Keratinocyte (primary cell): ENCODE measurements at regions not wholly inside any gene's neighbourhood (a gene's known extent, or its start where the extent isn't known, plus 50 kb on each side); places are given as distances from the start of the nearest gene placed in this dataset.

Source experiments
- CTCF ChIP-seq, 3 experiments: IDR thresholded peaks in 1 of 3; conservative IDR thresholded peaks in 1 of 3; optimal IDR thresholded peaks in 1 of 3; 2 replicates in 2 of 3; 3 replicates in 1 of 3; pipeline versions ENCODE3 to v1.5.1; 2011; ENCODE audit warnings: low read length in 3 of 3, mild to moderate bottlenecking in 3 of 3, moderate library complexity in 2 of 3, control low read depth in 1 of 3, inconsistent platforms in 1 of 3; ENCODE audit not compliant: insufficient read depth in 2 of 3; ENCODE audit errors: extremely low read depth in 1 of 3
- EZH2 ChIP-seq: IDR thresholded peaks from one replicate; pipeline ENCODE4 v1.6.1; 2012; ENCODE audit warnings: inconsistent platforms, mild to moderate bottlenecking, low read length, moderate library complexity

GRCh38 chr10:2380218-2380617, 642.9 kb upstream of the ADARB2 start:
- TF ChIP-seq CTCF (optimal IDR thresholded peaks at IDR 0.05 in 1 of 3, IDR thresholded peaks at IDR 0.05 in 1 of 3, conservative IDR thresholded peaks at IDR 0.05 in 1 of 3; ENCODE audit: extremely low read depth in 1 of 3, insufficient read depth in 2 of 3, low read length in 3 of 3), result no peak
- no peak for TF ChIP-seq EZH2
